HEK293 (cell line): ENCODE measurements at regions not wholly inside any gene's neighbourhood (a gene's known extent, or its start where the extent isn't known, plus 50 kb on each side); places are given as distances from the start of the nearest gene placed in this dataset.

ENCODE experiments used
- CTCF ChIA-PET: fragments of 350-600 bp; formaldehyde crosslinking; extraction: SDS; loops from one replicate; lab custom pipeline; 2021; ENCODE audit warnings: antibody characterized with exemption; lab: Yijun Ruan, JAX
- POLR2A ChIA-PET: fragments of 300-600 bp; formaldehyde crosslinking; extraction: SDS; loops from one replicate; lab custom pipeline; 2020; ENCODE audit warnings: antibody characterized with exemption, inconsistent platforms; lab: Yijun Ruan, JAX
- H3K27ac ChIP-seq: fragments of 200-500 bp; sonication (Bioruptor generic); 2 replicates; pipeline ENCODE4 v1.5.1; 2014; ENCODE audit warnings: low read depth, low read length, control low read depth, inconsistent platforms; ENCODE audit errors: extremely low read depth
- H3K36me3 ChIP-seq, 2 experiments: fragments of 200-500 bp in 1 of 2; sonication (Bioruptor generic) in 1 of 2; 1 replicate in 1 of 2; 2 replicates in 1 of 2; pipeline ENCODE4 v1.5.1; 2014 to 2017; ENCODE audit warnings: inconsistent platforms in 2 of 2, low read length in 2 of 2; ENCODE audit not compliant: control insufficient read depth in 2 of 2, insufficient read depth in 1 of 2
- H3K4me1 ChIP-seq: fragments of 200-500 bp; sonication (Bioruptor generic); 2 replicates; pipeline ENCODE4 v1.5.1; 2014; ENCODE audit warnings: mild to moderate bottlenecking, low read length, inconsistent platforms; ENCODE audit not compliant: control insufficient read depth, insufficient read depth
- H3K4me3 ChIP-seq: 2 replicates; pipeline ENCODE4 v1.5.1; 2011; ENCODE audit warnings: low read depth, mild to moderate bottlenecking, control low read depth, low read length, moderate library complexity
- H3K9me3 ChIP-seq: fragments of 200-500 bp; sonication (Bioruptor generic); 2 replicates; pipeline ENCODE4 v1.5.1; 2014; ENCODE audit warnings: low read depth, low read length, inconsistent platforms; ENCODE audit not compliant: control insufficient read depth, insufficient read depth
- GLIS2 ChIP-seq: fragments of 450-650 bp; formaldehyde crosslinking; IDR thresholded peaks from 2 replicates; pipeline ENCODE4 v1.5.1; 2016; ENCODE audit warnings: missing biosample characterization, missing genetic modification characterization
- SETDB1 ChIP-seq: IDR thresholded peaks from one replicate; pipeline ENCODE4 v1.6.1; 2017; ENCODE audit warnings: mild to moderate bottlenecking, low read length, moderate library complexity, mixed read lengths; ENCODE audit not compliant: insufficient read length
- SP7 ChIP-seq: fragments of 450-650 bp; formaldehyde crosslinking; IDR thresholded peaks from 2 replicates; pipeline ENCODE4 v1.5.1; 2016; ENCODE audit warnings: missing biosample characterization, missing genetic modification characterization
- TRIM28 ChIP-seq: IDR thresholded peaks from 2 replicates; pipeline ENCODE4 v1.6.1; 2011; ENCODE audit warnings: low read length, control low read depth, borderline replicate concordance
- ZNF248 ChIP-seq: fragments of 450-650 bp; formaldehyde crosslinking; IDR thresholded peaks from 2 replicates; pipeline ENCODE4 v1.5.1; 2017; ENCODE audit warnings: missing biosample characterization, missing genetic modification characterization
- ZNF510 ChIP-seq: fragments of 450-650 bp; formaldehyde crosslinking; IDR thresholded peaks from 2 replicates; pipeline ENCODE4 v1.5.1; 2018; ENCODE audit warnings: mild to moderate bottlenecking, missing genetic modification characterization, missing biosample characterization; ENCODE audit not compliant: insufficient replicate concordance
- ZNF529 ChIP-seq: fragments of 450-650 bp; formaldehyde crosslinking; IDR thresholded peaks from 2 replicates; pipeline ENCODE4 v1.5.1; 2017; ENCODE audit warnings: missing genetic modification characterization, missing biosample characterization; ENCODE audit not compliant: insufficient replicate concordance
- ZNF560 ChIP-seq: fragments of 450-650 bp; formaldehyde crosslinking; IDR thresholded peaks from 2 replicates; pipeline ENCODE4 v1.5.1; 2017; ENCODE audit warnings: missing biosample characterization, missing genetic modification characterization, borderline replicate concordance
- ZNF596 ChIP-seq: fragments of 450-650 bp; IDR thresholded peaks from 2 replicates; pipeline ENCODE4 v1.5.0; 2018; ENCODE audit warnings: missing biosample characterization, mild to moderate bottlenecking, missing genetic modification characterization, moderate library complexity
- ZNF626 ChIP-seq: fragments of 450-650 bp; sonication (Bioruptor Pico); formaldehyde crosslinking; IDR thresholded peaks from 2 replicates; pipeline ENCODE4 v1.5.1; 2018; ENCODE audit warnings: missing biosample characterization, missing genetic modification characterization, inconsistent platforms
- ZNF837 ChIP-seq: fragments of 450-650 bp; formaldehyde crosslinking; IDR thresholded peaks from 2 replicates; pipeline ENCODE4 v1.5.1; 2016; ENCODE audit warnings: missing biosample characterization, missing genetic modification characterization
- TF ChIP-seq, protein P1 (sequence below): fragments of 450-650 bp; formaldehyde crosslinking; IDR thresholded peaks from 2 replicates; pipeline ENCODE4 v1.5.1; 2017; ENCODE audit warnings: missing biosample characterization, missing genetic modification characterization
- TF ChIP-seq, protein P2 (sequence below): fragments of 450-650 bp; formaldehyde crosslinking; IDR thresholded peaks from 2 replicates; pipeline ENCODE4 v1.5.1; 2016; ENCODE audit warnings: missing biosample characterization, missing genetic modification characterization
- TF ChIP-seq, protein P3 (sequence below): fragments of 450-650 bp; formaldehyde crosslinking; IDR thresholded peaks from 2 replicates; pipeline ENCODE4 v1.5.1; 2016; ENCODE audit warnings: missing biosample characterization, missing genetic modification characterization

DNA sequence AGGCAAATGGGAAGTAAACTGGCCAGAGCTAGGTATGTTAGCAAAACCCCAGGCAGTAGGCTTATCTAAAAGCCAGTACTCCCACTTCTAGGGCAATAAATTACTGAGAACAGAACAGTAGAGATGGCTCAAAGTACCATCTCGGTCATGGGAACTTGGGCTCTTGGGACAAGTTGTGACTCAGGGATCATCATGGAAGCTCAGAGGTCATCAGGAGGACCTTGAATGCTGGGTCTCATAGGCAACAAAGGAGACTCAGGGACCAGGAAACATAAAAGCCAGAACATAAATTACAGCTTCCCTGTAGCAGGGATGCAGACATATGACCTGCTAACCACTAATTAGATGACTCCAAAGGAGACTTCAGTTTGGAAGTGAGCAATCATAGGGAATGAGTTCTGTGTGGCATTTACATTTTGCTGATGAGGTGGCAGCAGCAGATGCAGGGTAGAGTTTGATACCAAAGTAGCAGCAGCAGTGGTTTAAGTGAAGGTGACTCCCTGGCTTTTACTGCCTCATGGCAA is 97.6 kb upstream of the SCAF11 start:
- Histone ChIP-seq H3K9me3 (peaks cover 2% of the 10 kb centered on the region; the same call in 1 of the 2 replicates), H3K4me3 (no peak overlapping the region), H3K36me3 (no peaks in the 10 kb centered on the region), H3K27ac (no peak overlapping the region), H3K4me1 (no peaks in the 10 kb centered on the region)
- TF ChIP-seq, protein P1, sequence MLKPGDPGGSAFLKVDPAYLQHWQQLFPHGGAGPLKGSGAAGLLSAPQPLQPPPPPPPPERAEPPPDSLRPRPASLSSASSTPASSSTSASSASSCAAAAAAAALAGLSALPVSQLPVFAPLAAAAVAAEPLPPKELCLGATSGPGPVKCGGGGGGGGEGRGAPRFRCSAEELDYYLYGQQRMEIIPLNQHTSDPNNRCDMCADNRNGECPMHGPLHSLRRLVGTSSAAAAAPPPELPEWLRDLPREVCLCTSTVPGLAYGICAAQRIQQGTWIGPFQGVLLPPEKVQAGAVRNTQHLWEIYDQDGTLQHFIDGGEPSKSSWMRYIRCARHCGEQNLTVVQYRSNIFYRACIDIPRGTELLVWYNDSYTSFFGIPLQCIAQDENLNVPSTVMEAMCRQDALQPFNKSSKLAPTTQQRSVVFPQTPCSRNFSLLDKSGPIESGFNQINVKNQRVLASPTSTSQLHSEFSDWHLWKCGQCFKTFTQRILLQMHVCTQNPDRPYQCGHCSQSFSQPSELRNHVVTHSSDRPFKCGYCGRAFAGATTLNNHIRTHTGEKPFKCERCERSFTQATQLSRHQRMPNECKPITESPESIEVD: no peak
- TF ChIP-seq ZNF596 (tag by site-specific recombination) (no peak), SP7 (tag by site-specific recombination) (peak; percentile 79; the same call in 1 of the 2 replicates), GLIS2 (tag by site-specific recombination) (no peak), ZNF837 (tag by site-specific recombination) (no peak)
- CTCF ChIA-PET: interaction anchor here (0.5 to 0.6 kb wide), 2 partner anchors 66 to 591 kb away, joined by 3 read pairs; no protein-coding TSS in a partner anchor
- POLR2A ChIA-PET: no interaction called here

DNA sequence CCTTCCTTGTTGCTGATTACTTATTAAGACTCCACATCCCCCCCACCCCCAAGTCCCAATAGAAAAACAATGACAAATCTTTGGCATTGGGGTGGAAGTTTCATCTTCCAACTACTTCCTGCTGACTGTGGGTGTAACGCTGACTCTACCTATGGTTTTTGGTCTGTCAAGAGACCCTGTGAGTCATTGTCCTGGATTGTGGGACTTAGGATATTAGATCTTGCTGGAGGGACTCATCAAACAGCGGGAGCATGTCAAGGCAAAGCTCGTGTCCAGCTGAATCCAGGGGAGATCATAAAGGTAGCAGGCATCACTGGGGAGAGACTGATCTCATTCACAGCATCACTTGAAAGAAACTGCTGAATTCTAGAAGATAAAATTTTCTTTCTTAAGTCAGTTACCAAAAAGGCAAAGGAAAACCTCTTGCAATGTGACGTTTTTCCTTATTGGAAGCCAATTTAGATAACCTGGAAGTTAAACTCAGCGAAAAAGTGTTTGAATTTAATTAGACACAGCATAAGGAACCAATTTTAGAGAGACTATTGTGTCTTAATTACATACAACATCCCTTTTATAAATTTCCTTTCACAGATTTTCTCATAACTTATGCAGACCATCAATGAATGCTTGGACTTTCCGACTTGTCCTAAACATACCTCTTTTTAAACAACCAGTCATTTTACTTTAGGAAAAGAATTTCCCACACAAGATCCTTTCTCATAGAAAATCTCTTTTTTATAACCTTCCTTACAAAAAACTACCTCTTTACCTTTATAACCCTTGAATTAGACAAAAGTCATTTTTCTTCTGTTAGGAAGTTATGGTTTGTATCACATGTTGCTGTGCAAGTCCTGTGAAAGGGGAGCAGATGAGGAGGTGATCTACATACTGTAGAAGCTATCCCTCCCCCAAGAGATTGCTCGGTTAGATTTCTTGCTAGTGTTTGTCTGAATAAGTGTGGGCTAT is 94.6 kb upstream of the SCAF11 start:
- H3K27ac ChIP-seq: no peak overlapping the region
- ChIA-PET CTCF (no interaction called here), POLR2A (no interaction called here)
- H3K4me1 ChIP-seq: no peaks in the 10 kb centered on the region
- TF ChIP-seq, protein P2, sequence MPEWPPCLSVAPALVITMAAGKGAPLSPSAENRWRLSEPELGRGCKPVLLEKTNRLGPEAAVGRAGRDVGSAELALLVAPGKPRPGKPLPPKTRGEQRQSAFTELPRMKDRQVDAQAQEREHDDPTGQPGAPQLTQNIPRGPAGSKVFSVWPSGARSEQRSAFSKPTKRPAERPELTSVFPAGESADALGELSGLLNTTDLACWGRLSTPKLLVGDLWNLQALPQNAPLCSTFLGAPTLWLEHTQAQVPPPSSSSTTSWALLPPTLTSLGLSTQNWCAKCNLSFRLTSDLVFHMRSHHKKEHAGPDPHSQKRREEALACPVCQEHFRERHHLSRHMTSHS (tag by site-specific recombination): no peak
- TF ChIP-seq, protein P1: no peak
- peak; percentile 99 for TF ChIP-seq SETDB1
- no peak for TF ChIP-seq ZNF248 (tag by site-specific recombination)
- TF ChIP-seq, protein P3, sequence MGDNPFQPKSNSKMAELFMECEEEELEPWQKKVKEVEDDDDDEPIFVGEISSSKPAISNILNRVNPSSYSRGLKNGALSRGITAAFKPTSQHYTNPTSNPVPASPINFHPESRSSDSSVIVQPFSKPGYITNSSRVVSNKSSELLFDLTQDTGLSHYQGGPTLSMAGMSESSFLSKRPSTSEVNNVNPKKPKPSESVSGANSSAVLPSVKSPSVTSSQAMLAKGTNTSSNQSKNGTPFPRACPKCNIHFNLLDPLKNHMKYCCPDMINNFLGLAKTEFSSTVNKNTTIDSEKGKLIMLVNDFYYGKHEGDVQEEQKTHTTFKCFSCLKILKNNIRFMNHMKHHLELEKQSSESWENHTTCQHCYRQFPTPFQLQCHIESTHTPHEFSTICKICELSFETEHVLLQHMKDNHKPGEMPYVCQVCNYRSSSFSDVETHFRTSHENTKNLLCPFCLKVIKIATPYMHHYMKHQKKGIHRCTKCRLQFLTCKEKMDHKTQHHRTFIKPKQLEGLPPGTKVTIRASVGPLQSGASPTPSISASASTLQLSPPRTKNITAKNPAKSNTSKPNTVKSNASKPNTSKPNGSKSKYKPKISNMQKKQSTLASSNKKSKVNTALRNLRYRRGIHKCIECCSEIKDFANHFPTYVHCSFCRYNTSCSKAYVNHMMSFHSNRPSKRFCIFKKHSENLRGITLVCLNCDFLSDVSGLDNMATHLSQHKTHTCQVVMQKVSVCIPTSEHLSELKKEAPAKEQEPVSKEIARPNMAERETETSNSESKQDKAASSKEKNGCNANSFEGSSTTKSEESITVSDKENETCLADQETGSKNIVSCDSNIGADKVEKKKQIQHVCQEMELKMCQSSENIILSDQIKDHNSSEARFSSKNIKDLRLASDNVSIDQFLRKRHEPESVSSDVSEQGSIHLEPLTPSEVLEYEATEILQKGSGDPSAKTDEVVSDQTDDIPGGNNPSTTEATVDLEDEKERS: 0 out of 2 replicates have a peak, but pooled peaks have one; percentile 53
- no peak for TF ChIP-seq ZNF560 (tag by site-specific recombination)
- TF ChIP-seq ZNF529: peak; percentile 11
- TF ChIP-seq ZNF626 (tag by site-specific recombination): 0 out of 2 replicates have a peak, but pooled peaks have one; percentile 63
- TF ChIP-seq TRIM28: peak; percentile 87; the same call in 1 of the 2 replicates
- TF ChIP-seq ZNF510 (tag by site-specific recombination): peak; percentile 8
- H3K4me3 ChIP-seq: no peak overlapping the region
- no peaks in the 10 kb centered on the region for H3K36me3 ChIP-seq
- peaks cover 2% of the 10 kb centered on the region; the same call in 1 of the 2 replicates for H3K9me3 ChIP-seq
